NCI-H187 (cell line): ENCODE measurements at regions not wholly inside any gene's neighbourhood (a gene's known extent, or its start where the extent isn't known, plus 50 kb on each side); places are given as distances from the start of the nearest gene placed in this dataset.

ENCODE experiments used
- DNase-seq, 2 experiments: peaks; one replicate each; lab custom pipeline; 2025; lab: John Stamatoyannopoulos, UW

DNA sequence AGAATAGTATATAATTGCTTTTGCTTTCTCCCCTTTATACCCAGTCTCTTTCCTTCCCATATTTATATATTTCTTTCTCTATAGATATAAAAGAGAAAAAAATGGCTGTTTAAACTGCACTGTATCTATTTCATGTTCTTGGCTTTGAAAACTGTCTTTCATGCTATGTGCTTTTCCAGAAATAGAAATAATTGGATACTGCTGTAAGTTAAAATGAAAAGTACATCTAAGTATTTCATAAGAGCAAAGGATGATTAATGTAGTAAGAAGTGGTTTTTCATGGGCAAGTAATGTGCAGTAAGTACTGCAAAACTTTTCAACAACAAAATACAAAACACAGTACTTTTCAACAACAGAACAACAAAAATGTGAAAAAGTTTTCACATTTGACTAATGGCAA lies 237.9 kb downstream of the SNCA start:
- DNase-seq: no peak

DNA sequence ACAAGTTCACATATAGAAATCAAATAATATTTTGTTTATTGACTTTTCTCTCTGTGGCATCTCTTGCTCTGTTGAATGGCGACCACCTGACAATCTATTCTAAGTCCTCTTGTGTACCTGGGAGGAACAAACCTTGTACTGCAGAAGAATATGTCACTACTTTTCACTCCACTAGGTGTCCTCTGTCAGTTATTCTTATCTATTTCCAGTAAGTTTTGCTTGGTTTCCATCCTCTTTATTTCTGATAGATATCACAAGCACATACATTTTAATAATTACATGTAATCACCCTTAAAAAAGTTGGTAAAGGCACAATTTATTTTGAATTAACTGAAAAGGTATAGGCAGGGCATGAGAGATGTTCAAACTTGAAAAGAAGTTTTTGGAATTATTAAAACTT lies 238.4 kb downstream of the SNCA start:
- DNase-seq: no peak

DNA sequence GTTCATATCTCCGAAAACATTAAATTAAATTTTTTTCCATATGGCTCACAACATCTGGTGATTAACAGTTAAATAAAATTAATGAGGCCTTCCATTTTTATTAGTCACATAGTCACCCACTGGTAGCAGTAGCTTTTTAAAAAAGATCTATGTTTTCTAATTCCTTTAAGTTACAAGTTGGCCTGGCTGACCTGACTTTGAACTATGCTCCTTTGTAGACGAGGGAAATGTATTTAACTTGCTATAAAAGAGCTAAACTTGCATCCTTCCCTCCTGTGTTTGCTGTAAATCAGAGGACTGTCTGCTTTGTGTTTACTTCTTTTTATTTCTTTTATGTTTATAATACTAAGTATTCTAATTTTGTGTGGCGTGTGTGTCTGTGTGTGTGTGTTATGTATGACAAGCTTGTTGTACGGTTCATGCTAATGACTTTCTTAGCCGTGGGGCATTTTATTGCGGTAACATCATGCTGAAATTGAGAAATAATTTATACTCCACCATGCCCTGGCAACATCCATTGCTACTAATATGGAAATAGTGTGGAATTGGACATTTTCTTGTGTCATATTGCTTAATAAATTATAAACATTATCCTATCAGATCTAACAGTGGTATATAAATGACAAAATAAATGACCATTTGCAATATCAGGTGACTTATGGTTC lies 241.7 kb downstream of the SNCA start:
- DNase-seq: no peak

DNA sequence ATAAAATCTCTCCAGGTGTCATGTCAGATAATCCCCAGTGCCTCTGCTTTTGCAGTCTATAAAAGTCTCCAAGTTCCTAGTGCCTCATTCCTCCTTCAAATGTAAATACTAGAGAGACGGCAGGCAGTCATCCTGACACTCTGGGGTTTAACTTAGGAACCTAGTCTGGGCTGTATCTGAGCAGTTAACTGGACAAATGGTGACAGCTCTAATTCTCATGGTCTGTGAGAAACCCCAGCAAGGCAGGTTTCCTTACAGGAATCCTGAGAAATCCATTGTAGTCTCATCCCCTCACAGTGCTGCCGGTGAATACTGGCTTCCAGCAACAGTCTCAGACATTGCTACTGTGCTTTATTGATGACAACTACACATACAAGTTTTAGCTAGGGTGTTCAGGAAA lies 246.8 kb downstream of the SNCA start:
- DNase-seq: no peak

DNA sequence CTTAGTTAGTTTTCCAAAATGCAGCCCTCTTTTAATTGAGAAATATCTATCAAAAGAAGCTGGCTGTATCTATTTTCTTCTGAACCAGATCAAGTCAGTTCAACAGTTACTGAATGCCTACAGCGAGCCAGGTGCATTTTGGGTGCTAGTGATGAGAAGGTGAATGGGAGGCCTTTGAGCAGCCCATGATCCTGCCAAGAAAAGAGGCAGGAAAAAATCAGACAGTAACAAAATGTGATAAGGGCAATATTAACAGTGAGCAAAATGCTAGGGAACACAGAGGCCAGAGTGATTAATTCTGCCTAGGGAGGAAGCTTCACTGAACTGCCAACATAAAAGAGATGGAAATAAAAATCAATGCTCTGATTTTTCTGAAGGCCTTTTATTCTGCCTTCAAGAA lies 248.5 kb downstream of the SNCA start:
- DNase-seq: no peak

DNA sequence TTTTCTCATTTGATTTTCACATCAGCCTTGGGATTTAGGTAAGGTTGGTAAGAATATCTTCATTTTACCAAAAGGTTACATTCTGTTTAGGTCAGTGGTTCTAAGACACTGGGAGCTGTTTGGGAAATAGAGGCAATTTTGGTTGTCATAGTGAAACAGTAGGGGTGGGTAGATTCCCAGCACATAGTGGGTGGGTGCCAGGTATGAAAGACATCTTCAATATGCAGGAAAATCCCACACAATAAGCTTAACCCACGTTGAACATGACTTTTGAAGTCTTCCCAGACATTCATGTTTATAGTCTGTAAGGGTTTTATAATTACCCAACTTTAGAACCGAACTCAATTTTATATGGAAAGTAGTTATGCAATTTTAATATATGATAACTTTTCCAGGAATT lies 249.6 kb downstream of the SNCA start:
- no peak for DNase-seq

DNA sequence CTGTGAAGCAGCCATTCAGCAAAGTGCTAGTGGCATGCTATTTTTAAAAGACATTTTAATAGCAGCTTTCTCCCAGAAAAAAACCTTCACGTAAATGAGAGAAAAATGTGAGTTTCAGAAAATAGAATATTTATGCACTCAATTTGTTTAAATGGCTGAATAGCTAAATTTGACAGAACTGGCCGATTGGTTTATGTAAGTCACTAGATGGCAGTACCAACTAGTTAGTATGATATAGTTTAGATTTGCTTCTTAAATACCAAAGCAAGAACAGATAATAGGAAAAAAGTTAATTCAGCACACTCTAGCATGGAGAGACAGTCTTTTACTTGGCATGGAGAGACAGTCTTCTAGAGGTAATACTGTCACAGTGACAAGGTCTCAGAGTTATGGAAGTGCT lies 250.1 kb downstream of the SNCA start:
- no peak for DNase-seq

DNA sequence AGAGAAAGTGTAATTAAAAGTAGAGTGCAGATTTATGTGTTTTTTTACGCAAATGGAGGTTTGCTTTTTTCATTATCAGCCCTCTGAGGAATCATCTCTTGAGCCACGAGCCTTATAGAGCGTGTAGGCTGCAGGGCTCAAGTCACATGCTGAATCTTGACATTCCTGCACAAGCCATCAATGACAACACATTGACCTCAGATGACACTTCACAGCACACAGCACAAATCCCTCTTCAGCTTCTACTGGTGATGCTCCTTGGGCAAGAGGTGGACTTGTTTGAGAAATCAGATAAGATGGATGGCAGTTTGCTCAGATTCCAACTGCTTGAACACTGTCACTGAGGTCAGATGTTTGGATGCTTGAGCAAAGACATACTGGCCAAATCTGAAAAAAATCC lies 250.6 kb downstream of the SNCA start:
- DNase-seq: no peak

DNA sequence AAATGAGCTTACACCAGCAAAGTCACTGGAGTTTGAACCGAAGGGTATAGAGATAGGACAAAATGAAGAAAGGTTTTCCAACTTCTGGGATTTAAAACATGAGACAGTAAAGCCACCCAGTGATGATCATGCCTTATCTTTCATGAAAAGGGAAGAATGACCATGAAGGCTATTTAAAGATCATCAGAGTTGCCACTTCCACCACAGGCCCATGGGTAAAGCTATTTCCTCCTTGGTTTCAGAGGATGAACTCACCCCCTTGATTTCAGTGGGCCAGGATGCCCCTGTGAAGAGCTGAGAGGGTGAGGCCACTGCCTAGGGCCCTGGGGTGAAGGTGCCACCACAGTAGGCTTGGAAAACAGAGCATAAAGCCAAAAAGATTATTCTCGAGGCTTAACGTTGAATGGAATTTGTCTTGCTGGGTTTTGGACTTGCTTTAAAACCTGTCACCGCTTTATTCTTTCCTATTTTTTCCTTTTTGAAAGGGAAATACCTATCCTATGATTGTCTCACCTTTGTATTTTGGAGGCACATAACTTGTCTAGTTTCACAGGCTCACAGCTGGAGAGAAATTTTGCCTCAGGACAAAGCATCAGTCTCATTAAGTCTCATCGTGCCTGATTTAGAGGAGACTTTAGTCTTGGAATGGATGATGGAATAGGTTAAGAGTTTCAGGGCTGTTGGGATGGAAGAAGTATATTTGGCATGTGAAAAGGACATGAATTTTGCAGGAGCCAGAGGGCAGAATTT lies 254.0 kb downstream of the SNCA start:
- DNase-seq: no peak

DNA sequence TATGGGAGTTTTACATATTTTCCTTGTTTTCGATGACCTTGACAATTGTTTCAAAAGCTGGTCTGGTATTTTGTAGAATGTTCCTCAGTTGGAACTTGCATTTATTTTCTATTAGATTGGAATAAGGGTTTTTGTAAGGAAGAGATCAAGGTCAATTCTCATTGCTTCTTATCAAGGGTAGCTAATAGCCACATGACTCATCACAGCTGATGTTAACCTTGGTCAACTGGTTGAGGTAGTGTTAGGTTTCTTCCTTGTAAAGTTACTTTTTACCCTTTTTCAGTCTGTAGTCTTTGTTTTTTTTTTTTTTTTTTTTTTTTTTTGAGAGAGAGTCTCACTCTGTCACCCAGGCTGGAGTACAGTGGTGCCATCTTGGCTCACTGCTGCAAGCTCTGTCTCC lies 257.2 kb downstream of the SNCA start:
- DNase-seq: no peak

DNA sequence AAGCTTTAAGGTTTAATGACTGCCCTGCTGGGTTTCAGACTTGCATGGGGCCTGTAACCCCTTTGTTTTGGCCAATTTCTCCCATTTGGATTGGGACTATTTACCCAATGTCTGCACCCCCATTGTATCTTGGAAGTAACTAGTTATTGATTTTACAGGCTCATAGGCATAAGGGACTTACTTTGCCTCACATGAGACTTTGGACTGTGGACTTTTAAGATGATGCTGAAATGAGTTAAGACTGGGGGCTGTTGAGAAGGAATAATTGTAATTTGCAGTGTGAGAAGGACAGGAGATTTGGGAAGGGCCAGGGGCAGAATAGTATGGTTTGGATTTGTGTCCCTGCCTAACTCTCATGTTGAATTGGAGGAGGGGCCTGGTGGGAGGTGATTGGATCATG lies 260.7 kb downstream of the SNCA start:
- DNase-seq: no peak

DNA sequence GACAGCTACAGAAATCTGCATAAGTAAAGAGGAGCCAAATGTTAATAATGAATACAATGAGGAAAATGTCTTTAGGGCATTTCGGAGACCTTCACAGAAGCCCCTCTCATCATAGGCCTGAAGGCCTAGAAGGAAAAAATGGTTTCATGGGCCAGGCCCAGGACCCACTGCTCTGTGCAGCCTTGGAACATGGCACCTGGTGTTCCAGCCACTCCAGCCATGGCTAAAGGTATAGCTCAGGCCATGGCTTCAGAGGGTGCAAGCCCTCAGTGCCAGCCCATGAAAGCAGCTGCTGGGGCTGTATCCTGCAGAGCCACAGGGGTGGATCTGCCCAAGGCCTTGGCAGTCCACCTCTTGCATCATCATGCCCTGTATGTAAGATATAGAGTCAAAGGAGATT lies 261.1 kb downstream of the SNCA start:
- no peak for DNase-seq

DNA sequence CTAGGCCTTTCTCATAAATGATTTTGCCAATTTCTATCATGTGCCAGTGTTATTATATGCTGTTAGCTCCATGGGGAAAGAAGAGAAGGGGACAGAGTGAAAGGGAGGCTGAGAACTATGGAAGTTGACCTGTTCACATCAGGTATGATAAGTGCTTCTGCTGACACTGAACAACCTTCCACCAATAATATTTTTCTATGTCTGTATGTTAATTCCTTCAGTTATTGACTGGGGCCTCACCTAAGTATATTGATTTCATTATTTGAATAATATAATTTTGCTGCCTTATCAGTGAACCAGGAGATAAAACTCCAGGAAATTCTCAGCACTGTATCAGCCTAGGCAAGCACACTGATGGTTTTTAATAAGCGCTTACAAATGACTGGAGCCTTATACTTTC lies 262.8 kb downstream of the SNCA start:
- no peak for DNase-seq

DNA sequence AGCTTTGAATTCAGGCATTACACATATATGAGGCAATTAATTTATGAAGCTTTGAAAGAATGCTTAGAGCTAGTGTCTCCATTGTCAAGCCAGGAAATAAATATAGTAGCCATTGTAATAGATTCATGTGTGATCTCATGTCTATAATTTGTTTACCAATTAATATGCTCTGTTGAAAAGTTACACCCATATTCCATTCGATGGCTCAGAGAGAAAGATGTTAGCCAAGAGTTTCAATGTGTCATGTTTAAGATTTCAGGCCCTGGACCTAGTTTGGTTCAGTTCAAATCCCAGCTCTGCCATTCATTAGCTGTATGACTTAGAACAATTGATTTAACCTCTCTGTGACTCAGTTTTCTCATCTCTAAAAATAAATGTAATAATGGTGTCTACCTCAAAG lies 263.3 kb downstream of the SNCA start:
- no peak for DNase-seq

DNA sequence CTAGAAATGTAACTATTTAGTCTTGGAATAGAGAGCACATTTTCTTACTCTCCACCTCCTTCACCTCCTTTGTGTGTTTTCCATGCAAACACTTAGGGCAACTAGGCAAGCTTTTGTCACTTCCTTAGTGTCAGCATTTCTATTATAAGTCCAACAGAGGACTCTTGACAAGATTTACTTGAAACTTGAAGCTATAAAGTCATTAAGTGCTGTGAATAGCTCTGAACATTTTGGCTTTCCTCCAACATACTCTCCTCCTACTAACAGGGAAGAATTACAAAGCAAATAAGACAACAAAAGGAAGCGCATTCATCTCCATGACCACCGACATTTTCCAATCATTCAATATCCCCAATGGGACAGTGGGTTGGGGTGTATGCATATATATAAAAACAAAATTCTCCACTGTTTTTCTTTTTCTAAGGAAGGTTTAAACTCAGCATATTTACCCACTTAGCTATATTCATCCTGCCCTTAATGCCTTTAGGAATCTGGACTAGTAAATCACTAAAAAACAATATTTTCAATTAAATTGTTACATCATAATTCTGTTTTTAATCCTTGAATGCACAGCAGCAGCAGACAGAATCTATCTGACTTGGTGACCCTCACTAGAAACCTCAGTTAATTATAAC lies 264.6 kb downstream of the SNCA start:
- peak; percentile 39 to 77 for DNase-seq

DNA sequence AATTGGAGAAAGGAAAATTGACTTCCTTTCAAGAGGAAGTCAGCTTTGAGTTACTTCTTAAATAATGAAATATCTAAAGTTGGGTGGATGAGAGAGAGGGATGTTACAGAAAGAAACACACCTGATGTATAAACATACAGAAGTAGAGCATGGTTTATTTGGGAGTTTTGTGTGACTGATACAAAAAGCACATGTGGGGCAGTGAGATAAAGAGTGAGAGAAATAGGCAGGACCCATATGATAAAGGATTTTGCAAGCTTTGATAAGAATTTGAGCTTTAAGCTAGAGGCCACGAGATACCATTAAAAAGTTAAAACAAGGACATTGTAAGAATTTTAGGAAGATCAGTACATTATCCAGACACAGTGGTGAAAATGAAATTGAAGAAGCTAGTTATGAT lies 263.3 kb upstream of the GPRIN3 start:
- no peak for DNase-seq

DNA sequence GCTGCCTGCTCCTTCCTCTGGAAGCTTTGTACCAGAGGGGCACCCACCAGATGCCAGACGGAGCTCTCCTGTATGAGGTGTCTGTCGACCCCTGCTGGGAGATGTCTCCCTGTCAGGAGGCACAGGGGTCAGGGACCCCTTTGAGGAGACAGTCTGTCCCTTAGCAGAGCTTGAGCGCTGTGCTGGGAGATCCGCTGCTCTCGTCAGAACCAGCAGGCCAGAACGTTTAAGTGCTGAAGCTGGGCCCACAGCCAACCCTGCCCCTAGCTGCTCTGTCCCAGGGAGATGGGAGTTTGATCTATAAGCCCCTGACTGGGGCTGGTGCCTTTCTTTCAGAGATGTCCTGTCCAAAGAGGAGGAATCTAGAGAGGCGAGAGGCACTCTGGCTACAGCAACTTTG lies 260.3 kb upstream of the GPRIN3 start:
- DNase-seq: no peak

DNA sequence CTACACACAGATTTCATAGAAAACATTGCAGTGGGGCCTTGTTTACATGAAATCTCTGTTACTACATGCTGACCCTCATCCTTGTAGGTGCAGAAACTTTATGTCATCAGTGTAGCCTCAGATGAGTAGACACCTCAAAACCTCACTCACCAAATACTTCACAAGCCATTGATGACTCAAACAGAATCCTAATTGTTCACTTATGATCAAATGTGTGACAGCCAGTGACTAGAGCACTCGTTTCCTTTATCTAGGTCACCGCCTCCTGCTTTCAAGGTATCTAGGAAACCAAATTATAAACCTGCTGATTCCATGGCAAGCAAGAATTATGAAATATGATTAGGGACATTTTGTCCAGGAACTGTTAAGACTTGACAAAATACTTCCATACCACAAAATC lies 255.8 kb upstream of the GPRIN3 start:
- DNase-seq: no peak

DNA sequence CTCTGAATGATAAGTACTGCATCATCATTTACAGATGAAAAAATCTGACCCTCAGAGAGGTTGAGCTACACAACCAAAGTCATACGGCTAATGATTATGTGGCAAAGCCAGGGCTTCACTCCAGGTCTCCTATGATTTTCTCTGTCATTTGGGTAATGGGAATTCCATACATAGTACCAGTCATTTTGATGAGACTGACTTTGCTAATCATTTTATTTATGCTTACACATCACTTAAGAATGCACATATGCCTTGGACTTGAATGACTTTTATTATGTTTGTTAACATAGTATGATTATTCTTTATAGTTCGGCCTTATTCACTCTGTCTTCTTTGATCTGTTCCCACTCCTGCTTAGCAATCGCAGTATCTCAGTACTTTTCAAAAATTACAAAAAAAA lies 255.1 kb upstream of the GPRIN3 start:
- DNase-seq: no peak

DNA sequence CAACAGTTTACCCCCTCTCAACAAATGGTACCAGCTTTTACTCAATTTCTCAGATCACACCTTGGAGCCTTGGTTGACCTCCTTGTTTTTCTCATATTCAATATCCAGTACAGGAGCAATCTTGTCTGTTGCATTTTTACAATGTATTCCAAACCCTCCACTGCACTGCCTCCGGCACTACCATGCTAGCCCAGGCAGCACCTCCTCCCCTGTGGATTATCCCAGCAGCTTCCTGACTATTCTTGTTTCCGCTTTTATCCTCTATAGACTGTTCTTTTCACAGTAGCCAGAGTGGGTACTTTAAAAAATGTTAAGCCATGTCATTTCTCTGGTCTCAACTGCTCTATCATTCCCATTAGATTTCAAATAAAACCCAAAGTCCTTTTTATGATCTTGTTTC lies 253.4 kb upstream of the GPRIN3 start:
- no peak for DNase-seq

DNA sequence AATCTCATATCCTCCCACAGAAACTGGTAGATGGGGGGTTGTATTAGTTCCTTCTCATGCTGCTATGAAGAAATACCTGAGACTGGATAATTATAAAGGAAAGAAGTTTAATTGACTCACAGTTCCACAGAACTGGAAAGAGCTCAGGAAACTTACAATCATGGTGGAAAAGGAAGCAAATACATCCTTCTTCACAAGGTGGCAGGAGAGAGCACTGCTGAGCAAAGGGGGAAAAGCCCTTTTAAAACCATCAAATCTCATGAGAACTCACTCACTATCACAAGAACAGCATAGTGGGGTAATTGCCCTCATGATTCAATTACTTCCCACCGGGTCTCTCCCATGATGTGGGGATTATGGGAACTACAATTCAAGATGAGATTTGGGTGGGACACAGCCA lies 250.5 kb upstream of the GPRIN3 start:
- DNase-seq: no peak

DNA sequence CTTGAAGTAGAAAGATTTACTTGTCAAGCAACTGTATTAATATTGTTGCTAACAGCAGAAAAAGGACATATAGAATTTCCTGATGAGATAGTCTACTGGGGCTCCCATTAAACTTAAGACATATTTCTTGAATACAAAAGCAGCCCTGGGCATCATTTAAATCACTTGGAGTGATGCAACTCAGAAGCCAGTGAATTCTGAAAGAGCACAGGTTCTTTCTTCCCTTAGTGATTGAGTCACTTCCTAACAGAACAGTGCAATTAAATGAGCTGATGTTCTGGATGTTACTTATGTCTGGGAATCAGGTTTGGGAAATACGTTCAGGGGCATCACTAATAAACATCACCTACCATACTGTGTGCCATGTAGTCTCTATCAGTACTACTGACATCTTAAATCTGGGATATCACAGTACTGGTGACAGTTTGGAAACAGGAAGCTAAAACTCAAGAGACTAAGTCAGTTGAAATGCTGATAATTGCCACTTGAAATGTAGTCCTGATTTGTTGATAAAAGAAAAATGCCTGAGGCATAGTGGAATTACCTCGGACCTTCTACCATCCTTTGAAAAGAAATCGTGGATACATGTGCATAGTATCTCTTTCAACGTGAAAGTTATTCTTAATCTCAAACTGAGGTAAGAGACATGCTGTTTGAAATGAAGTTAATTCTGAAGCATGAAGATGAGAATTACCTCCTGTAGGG lies 249.2 kb upstream of the GPRIN3 start:
- no peak for DNase-seq

DNA sequence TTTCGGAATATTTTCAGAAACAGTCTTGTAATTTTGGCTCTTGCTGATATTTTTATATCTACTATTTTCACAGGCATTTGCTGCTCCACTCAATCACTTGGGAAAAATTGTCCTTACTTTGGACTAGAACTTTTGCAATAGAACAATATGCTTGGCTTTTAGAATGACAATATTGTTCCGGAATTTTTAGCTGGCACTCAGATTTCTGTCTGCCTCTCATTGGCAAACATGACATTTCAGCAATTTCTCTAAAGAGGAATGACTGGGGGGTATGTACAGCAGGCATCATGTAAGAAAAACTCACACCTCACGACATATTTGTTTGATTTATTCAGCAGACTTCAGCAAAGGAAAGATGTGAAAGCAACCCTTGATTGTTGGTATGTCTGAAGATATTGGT lies 243.6 kb upstream of the GPRIN3 start:
- no peak for DNase-seq
